GM10248 (cell line): ENCODE measurements at regions not wholly inside any gene's neighbourhood (a gene's known extent, or its start where the extent isn't known, plus 50 kb on each side); places are given as distances from the start of the nearest gene placed in this dataset.

Source experiments
- CTCF ChIA-PET: fragments of 300-600 bp; sonication (Branson Sonifier 250); formaldehyde crosslinking; extraction: SDS; loops from one replicate; lab custom pipeline; 2021; ENCODE audit warnings: antibody characterized with exemption; lab: Yijun Ruan, JAX
- POLR2A ChIA-PET: fragments of 350-650 bp; sonication (Branson Sonifier 250); formaldehyde crosslinking; extraction: SDS; loops from one replicate; lab custom pipeline; 2020; ENCODE audit warnings: antibody characterized with exemption; lab: Yijun Ruan, JAX
- DNase-seq: peaks from one replicate; pipeline ENCODE4 v3.0.0; 2012; ENCODE audit errors: extremely low spot score
- TF ChIP-seq, protein P1 (sequence below): IDR thresholded peaks from 2 replicates; pipeline ENCODE4 v1.5.1; 2012; ENCODE audit warnings: mild to moderate bottlenecking, low read depth; ENCODE audit errors: extremely low read depth, missing control alignments, control extremely low read depth

GRCh38 chr14:86997271-86997670, 995.7 kb downstream of the GALC start:
- ChIA-PET POLR2A (no interaction called here), CTCF (no interaction called here)
- TF ChIP-seq, protein P1, sequence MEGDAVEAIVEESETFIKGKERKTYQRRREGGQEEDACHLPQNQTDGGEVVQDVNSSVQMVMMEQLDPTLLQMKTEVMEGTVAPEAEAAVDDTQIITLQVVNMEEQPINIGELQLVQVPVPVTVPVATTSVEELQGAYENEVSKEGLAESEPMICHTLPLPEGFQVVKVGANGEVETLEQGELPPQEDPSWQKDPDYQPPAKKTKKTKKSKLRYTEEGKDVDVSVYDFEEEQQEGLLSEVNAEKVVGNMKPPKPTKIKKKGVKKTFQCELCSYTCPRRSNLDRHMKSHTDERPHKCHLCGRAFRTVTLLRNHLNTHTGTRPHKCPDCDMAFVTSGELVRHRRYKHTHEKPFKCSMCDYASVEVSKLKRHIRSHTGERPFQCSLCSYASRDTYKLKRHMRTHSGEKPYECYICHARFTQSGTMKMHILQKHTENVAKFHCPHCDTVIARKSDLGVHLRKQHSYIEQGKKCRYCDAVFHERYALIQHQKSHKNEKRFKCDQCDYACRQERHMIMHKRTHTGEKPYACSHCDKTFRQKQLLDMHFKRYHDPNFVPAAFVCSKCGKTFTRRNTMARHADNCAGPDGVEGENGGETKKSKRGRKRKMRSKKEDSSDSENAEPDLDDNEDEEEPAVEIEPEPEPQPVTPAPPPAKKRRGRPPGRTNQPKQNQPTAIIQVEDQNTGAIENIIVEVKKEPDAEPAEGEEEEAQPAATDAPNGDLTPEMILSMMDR = no peak
- no peak for DNase-seq

DNA sequence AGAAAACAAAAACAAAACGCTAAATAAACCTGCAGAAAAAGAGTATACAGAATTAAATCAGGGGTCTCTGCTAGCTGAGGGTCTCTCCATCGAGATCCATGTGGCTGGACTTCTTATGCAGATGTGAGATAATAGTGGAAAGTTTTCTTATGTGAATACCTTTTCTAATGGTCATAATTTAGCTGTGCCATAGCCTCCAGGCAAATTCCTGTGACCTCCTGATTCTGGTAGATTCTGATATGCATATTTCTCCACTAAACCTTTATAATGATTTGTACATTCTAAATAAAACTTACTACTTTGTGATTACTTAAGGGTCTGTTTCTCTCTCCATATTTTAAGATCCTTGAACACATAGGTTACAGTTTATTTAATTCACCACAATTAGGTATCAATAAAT, 1002.6 kb downstream of the GALC start:
- TF ChIP-seq, protein P1 = no peak
- ChIA-PET POLR2A (no interaction called here), CTCF (no interaction called here)
- DNase-seq = no peak

DNA sequence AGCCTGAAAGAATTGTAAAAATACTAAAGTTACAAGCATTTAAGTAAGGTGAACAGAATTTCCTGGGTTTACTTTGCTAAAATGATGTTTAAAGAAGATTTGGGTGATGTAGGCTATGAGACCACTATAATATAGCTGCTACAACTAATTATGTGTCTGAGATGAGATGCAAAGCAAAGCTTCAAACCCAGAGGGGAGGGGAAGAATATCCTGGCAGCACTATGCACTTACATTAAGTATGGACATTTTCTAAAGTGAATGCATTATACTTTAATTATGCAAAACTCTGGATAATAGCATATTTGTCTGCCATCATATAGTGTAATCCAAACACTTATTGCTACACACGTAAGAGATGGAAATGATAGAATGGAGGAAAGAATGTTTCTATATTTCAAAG, 1003.7 kb downstream of the GALC start:
- DNase-seq = no peak
- CTCF ChIA-PET = no interaction called here
- POLR2A ChIA-PET = no interaction called here

GRCh38 chr14:86987966-86988365, 1005.0 kb downstream of the GALC start:
- ChIA-PET CTCF (no interaction called here), POLR2A (no interaction called here)
- TF ChIP-seq, protein P1 = no peak
- no peak for DNase-seq

More for the DNA sequence above, 1003.7 kb downstream of the GALC start:
- TF ChIP-seq, protein P1 = no peak

DNA sequence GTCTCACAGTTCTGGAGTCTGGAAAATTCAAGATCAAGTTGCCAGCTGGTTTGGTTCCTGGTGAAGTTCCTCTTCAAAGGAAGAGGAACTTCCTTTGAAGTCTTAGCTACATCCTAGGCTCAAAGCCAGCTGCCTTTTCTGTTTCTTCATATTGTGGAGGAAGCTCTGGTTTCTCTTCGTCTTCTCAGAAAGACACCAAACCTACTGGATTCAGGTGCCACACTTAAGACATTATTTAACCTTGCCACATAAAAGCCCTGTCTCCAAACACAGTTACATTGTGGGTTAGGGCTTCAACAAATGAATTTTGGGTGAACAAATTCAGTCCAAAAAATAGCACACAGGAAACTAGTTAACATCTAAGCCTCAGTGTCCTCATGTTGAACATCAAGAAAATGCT, 1019.8 kb downstream of the GALC start:
- POLR2A ChIA-PET = no interaction called here
- DNase-seq = no peak
- CTCF ChIA-PET = no interaction called here
- TF ChIP-seq, protein P1 = no peak

DNA sequence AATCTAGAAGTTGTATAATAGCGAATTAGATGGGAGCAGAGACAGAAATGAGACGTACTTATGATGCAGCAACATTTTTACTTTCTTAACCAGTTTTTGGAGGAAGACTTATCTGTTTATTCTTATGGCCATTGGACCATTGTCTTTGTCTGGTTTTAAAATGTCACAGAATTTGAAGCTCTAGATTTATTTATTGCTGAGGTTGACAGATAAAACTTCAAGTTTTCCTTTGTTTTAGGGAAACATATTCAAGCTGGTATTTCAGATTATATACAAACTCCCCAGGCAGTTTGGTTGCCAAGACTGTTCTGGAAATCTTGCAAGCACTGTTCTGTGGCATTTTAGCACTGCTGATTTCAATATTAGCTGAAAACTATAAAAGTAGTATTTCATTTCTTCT, 1021.7 kb downstream of the GALC start:
- TF ChIP-seq, protein P1 = no peak
- CTCF ChIA-PET = no interaction called here
- DNase-seq = no peak
- POLR2A ChIA-PET = no interaction called here
